NCI-H146 (cell line): ENCODE measurements at regions not wholly inside any gene's neighbourhood (a gene's known extent, or its start where the extent isn't known, plus 50 kb on each side); places are given as distances from the start of the nearest gene placed in this dataset.
"Not testable (repeated sequence)": the region's sequence is repeated elsewhere in the genome, so short reads cannot be mapped to it uniquely, and the experiment has no call there.

Source experiments
- DNase-seq: peaks from one replicate; lab custom pipeline; 2025; lab: John Stamatoyannopoulos, UW

GRCh38 chr7:119711104-119711503, 561.9 kb upstream of the KCND2 start:
- DNase-seq = no peak

GRCh38 chr7:119712886-119713462, 560.0 kb upstream of the KCND2 start:
- DNase-seq = no peak

- DNase-seq = no peak
Measured at GRCh38 chr7:119713606-119714005, 559.4 kb upstream of the KCND2 start.

GRCh38 chr7:119720541-119720940, 552.4 kb upstream of the KCND2 start:
- DNase-seq = no peak

- DNase-seq = peak; percentile 24
Measured at GRCh38 chr7:119724041-119724792, 548.8 kb upstream of the KCND2 start.

- no peak for DNase-seq
Measured at GRCh38 chr7:119733127-119733879, 539.7 kb upstream of the KCND2 start.

GRCh38 chr7:119737390-119737789, 535.6 kb upstream of the KCND2 start:
- DNase-seq = no peak

- DNase-seq = not testable (repeated sequence)
Measured at GRCh38 chr7:119745280-119745679, 527.7 kb upstream of the KCND2 start.

GRCh38 chr7:119748251-119748860, 524.6 kb upstream of the KCND2 start:
- no peak for DNase-seq

- DNase-seq = no peak
Measured at GRCh38 chr7:119748991-119749390, 524.0 kb upstream of the KCND2 start.

GRCh38 chr7:119756687-119757086, 516.3 kb upstream of the KCND2 start:
- no peak for DNase-seq

GRCh38 chr7:119758254-119758653, 514.7 kb upstream of the KCND2 start:
- no peak for DNase-seq

- no peak for DNase-seq
Measured at GRCh38 chr7:119761776-119762175, 511.2 kb upstream of the KCND2 start.

GRCh38 chr7:119782286-119782685, 490.7 kb upstream of the KCND2 start:
- DNase-seq = no peak

GRCh38 chr7:119783799-119784198, 489.2 kb upstream of the KCND2 start:
- DNase-seq = no peak

GRCh38 chr7:119802147-119802546, 470.8 kb upstream of the KCND2 start:
- no peak for DNase-seq

- DNase-seq = no peak
Measured at GRCh38 chr7:119825091-119825655, 447.8 kb upstream of the KCND2 start.

- no peak for DNase-seq
Measured at GRCh38 chr7:119826547-119826946, 446.4 kb upstream of the KCND2 start.

- no peak for DNase-seq
Measured at GRCh38 chr7:119838444-119838843, 434.5 kb upstream of the KCND2 start.

GRCh38 chr7:119842337-119842736, 430.6 kb upstream of the KCND2 start:
- DNase-seq = no peak

GRCh38 chr7:119842786-119843185, 430.2 kb upstream of the KCND2 start:
- no peak for DNase-seq

GRCh38 chr7:119861385-119861784, 411.6 kb upstream of the KCND2 start:
- DNase-seq = no peak
